ENCODE measurements at regions not wholly inside any gene's neighbourhood (a gene's known extent, or its start where the extent isn't known, plus 50 kb on each side); places are given as distances from the start of the nearest gene placed in this dataset.

- DNase-seq (no peak), ATAC-seq (no peak)
- Mint-ChIP-seq H3K4me1 (no peaks in the 10 kb centered on the region), H3K36me3 (ENCODE audit: low read depth) (no peaks in the 10 kb centered on the region), H3K4me3 (no peak overlapping the region), H3K27ac (no peak overlapping the region), H3K9me3 (peaks cover 11% of the 10 kb centered on the region), H3K27me3 (peaks cover 2% of the 10 kb centered on the region)
These were observed 70.4 kb upstream of the FZD8 start for GRCh38 chr10:35712486-35712885.

GRCh38 chr10:35711615-35712411 lies 69.7 kb upstream of the FZD8 start:
- H3K27ac Mint-ChIP-seq: no peak overlapping the region
- no peaks in the 10 kb centered on the region for H3K4me1 Mint-ChIP-seq
- peaks cover 2% of the 10 kb centered on the region for H3K27me3 Mint-ChIP-seq
- H3K4me3 Mint-ChIP-seq: no peak overlapping the region
- no peaks in the 10 kb centered on the region for H3K36me3 Mint-ChIP-seq (ENCODE audit: low read depth)
- H3K9me3 Mint-ChIP-seq: peaks cover 11% of the 10 kb centered on the region
- DNase-seq: no peak
- no peak for ATAC-seq

GRCh38 chr10:35707642-35708425 lies 65.7 kb upstream of the FZD8 start:
- Mint-ChIP-seq H3K4me3 (no peak overlapping the region), H3K36me3 (ENCODE audit: low read depth) (no peaks in the 10 kb centered on the region), H3K27ac (no peak overlapping the region), H3K4me1 (no peaks in the 10 kb centered on the region), H3K27me3 (peaks cover 2% of the 10 kb centered on the region), H3K9me3 (peaks cover 7% of the 10 kb centered on the region)
- ATAC-seq (no peak), DNase-seq (no peak)

DNA sequence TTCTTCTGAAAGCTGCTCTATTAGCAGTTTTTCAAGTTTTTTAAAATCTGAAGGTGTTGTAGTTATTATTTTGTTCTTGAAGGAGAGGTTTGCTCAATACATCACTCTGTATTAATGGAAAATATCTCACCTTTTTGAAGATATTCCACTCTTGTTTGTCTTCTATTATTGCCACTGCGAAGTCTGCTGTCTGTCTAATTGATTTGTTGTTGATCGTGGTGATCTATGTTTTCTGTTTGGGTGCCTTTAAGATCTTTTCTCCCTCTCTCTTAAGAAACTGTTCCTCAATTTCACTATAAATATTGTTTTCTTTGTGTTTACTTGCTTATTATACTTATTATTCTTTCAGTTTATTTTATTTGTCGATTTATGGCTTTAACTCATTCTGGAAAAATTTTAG lies 64.9 kb upstream of the FZD8 start:
- DNase-seq (no peak), ATAC-seq (no peak)
- H3K4me3 Mint-ChIP-seq: no peak overlapping the region
- H3K36me3 Mint-ChIP-seq (ENCODE audit: low read depth): no peaks in the 10 kb centered on the region
- H3K27ac Mint-ChIP-seq: no peak overlapping the region
- peaks cover 7% of the 10 kb centered on the region for H3K9me3 Mint-ChIP-seq
- no peaks in the 10 kb centered on the region for H3K4me1 Mint-ChIP-seq
- peaks cover 2% of the 10 kb centered on the region for H3K27me3 Mint-ChIP-seq

- Mint-ChIP-seq H3K9me3 (peaks cover 7% of the 10 kb centered on the region), H3K27me3 (peaks cover 2% of the 10 kb centered on the region), H3K4me3 (no peak overlapping the region), H3K4me1 (no peaks in the 10 kb centered on the region), H3K36me3 (ENCODE audit: low read depth) (no peaks in the 10 kb centered on the region), H3K27ac (no peak overlapping the region)
- DNase-seq (no peak), ATAC-seq (no peak)
These were observed 63.6 kb upstream of the FZD8 start for GRCh38 chr10:35705671-35706070.

DNA sequence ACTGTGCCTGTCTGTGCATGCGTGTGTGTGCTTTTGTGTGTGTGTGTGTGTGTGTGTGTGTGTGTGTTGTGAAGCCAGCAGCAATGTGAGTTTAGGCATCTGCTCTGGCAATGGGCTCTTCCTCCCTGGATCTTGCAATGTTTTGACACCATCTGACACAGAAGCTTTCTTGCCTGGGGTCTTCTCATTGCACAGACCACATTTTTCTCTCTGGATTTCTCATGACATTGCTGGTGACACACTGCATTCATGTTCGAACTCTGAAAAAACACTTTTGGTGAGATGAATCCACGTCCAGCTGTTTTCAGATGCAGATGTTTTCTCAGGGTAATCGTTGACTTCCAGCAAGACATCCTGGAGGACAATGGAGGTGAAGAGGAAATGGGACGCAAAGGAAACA lies 63.0 kb upstream of the FZD8 start:
- Mint-ChIP-seq H3K4me1 (no peaks in the 10 kb centered on the region), H3K27ac (no peak overlapping the region), H3K9me3 (peaks cover 7% of the 10 kb centered on the region), H3K27me3 (peaks cover 2% of the 10 kb centered on the region), H3K36me3 (ENCODE audit: low read depth) (no peaks in the 10 kb centered on the region), H3K4me3 (no peak overlapping the region)
- no peak for DNase-seq
- no peak for ATAC-seq

GRCh38 chr10:35704401-35704800 lies 62.3 kb upstream of the FZD8 start:
- peaks cover 7% of the 10 kb centered on the region for H3K9me3 Mint-ChIP-seq
- no peak for DNase-seq
- ATAC-seq: no peak
- no peak overlapping the region for H3K27ac Mint-ChIP-seq
- no peaks in the 10 kb centered on the region for H3K36me3 Mint-ChIP-seq (ENCODE audit: low read depth)
- H3K4me3 Mint-ChIP-seq: no peak overlapping the region
- H3K4me1 Mint-ChIP-seq: no peaks in the 10 kb centered on the region
- H3K27me3 Mint-ChIP-seq: peaks cover 2% of the 10 kb centered on the region

DNA sequence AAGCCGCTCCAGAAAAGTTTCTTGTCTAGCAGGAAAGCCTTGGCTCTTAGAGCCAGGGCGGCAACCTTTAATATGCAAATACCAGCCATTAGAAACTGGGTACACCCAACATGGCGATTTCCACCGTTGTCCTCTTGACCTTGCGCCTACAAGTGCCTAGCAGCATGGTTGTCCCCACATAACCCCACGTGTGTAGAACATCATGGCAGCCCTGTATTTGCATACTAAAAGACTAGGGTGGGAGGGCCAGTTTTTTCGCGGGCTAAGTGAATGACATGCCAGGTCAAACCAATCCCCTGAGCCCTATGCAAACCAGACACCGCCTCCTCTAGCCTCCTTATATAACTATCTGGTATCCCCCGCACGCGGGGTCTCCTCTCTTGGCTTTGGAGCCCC lies 58.4 kb upstream of the FZD8 start:
- Mint-ChIP-seq H3K27me3 (no peaks in the 10 kb centered on the region), H3K4me3 (no peak overlapping the region), H3K9me3 (no peaks in the 10 kb centered on the region), H3K4me1 (no peaks in the 10 kb centered on the region), H3K36me3 (ENCODE audit: low read depth) (no peaks in the 10 kb centered on the region), H3K27ac (no peak overlapping the region)
- no peak for DNase-seq
- ATAC-seq: no peak

DNA sequence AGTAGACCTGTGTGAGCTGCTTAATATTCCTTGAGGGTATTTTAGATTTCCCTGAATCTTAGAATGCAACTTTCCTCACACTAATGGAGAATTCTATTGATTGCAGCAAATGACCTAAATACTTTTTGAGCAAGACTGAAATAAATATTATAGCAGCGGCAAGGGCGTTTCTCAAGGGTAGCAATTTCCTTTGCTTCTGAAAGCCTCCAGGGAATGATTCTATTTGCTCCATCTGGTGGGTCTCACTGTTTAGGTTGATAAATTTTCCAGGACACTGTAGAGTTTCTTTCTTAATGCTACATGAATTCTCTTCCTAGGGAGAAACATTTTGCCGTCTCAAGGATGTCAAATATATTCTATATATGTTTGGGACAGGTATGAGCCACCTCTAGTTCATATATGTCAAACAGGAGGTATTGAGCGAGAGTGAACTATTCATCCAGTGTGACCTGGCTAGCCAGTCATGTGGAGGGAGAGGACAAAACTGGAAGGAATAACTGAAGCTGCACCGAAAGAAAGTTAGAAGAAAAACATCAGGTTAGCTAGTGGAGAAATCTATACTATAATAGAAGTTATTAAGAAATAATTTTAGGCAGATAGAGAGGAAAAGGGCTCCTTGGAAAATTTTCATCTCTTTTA lies 57.9 kb upstream of the FZD8 start:
- no peaks in the 10 kb centered on the region for H3K9me3 Mint-ChIP-seq
- H3K4me3 Mint-ChIP-seq: no peak overlapping the region
- no peaks in the 10 kb centered on the region for H3K36me3 Mint-ChIP-seq (ENCODE audit: low read depth)
- H3K27me3 Mint-ChIP-seq: no peaks in the 10 kb centered on the region
- no peak for DNase-seq
- no peaks in the 10 kb centered on the region for H3K4me1 Mint-ChIP-seq
- H3K27ac Mint-ChIP-seq: no peak overlapping the region
- ATAC-seq: no peak

DNA sequence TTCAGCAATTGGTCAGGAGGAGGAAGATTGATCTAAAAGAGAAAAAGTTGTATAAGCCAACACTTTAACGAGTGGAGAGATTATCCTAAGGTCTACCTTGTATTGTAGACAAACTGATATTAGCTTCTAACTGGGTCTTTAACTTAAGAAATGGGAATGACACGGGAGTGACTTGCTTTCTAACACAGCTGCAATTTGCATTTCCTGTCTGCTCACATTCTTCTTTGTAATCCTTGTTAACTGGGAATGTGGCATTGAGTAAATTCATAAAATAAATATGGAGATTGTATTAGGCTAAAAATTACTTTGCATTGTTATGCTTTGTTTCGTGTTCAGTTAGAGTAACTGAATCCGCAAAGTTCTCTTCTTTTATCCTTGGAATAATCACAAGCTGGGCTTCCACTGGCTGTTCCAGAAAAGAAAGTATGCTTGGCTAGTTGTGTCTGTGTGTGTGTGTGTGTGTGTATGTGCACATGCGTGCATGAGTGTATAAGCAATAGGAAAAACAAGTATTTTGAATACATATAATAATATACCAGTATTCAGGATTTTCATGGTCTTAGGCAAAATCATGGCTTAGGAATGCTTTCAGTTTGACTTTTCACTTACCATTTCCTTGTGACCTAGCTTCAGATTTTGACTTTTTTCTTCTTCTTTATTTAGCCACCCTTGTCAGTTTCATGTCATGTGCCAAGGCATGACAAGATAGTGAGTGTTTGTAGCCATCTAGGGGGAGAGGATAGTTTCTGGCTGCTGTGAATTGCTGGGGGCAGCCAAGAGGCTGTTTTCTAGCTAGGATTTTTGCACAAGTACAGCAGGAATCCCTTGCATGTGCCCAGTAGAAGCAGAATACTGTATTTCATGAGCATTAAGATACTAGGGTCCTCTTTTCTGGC lies 54.5 kb upstream of the FZD8 start:
- no peak for DNase-seq
- Mint-ChIP-seq H3K4me1 (no peaks in the 10 kb centered on the region), H3K27ac (no peak overlapping the region), H3K4me3 (no peak overlapping the region), H3K36me3 (ENCODE audit: low read depth) (no peaks in the 10 kb centered on the region), H3K9me3 (no peaks in the 10 kb centered on the region), H3K27me3 (no peaks in the 10 kb centered on the region)
- ATAC-seq: no peak

GRCh38 chr10:35693800-35694199 lies 51.7 kb upstream of the FZD8 start:
- Mint-ChIP-seq H3K9me3 (no peaks in the 10 kb centered on the region), H3K27ac (no peak overlapping the region), H3K4me1 (no peaks in the 10 kb centered on the region), H3K4me3 (no peak overlapping the region), H3K36me3 (ENCODE audit: low read depth) (no peaks in the 10 kb centered on the region), H3K27me3 (no peaks in the 10 kb centered on the region)
- DNase-seq: no peak
- no peak for ATAC-seq

All from activated naive CD8-positive, alpha-beta T cell treated with anti-CD3 and anti-CD28 coated beads, Interleukin-2, amount 50 U/mL, for 24 hours (primary cell).